Tibial nerve (tissue), 4 donors: ENCODE measurements at regions not wholly inside any gene's neighbourhood (a gene's known extent, or its start where the extent isn't known, plus 50 kb on each side); places are given as distances from the start of the nearest gene placed in this dataset.

Experiments used
- CTCF ChIP-seq, 5 experiments: fragments of 200-600 bp in 3 of 5; fragments of 450-650 bp in 2 of 5; sonication (generic) in 3 of 5; IDR thresholded peaks; one replicate each; pipeline ENCODE4 v1.5.1; 2016 to 2019; ENCODE audit warnings: antibody characterized with exemption in 5 of 5, mild to moderate bottlenecking in 3 of 5, moderate library complexity in 2 of 5
- EP300 ChIP-seq, 2 donors: sonication (generic); formaldehyde crosslinking; IDR thresholded peaks; one replicate each; pipeline ENCODE4 v1.6.1; 2017; ENCODE audit warnings: antibody characterized with exemption in 2 of 2, mild to moderate bottlenecking in 1 of 2
- POLR2A ChIP-seq, 2 donors: fragments of 450-650 bp; IDR thresholded peaks; one replicate each; pipeline ENCODE4 v1.6.1; 2017; ENCODE audit warnings: antibody characterized with exemption in 2 of 2, mild to moderate bottlenecking in 2 of 2, moderate library complexity in 2 of 2

GRCh38 chrY:12296460-12296859 is 404.6 kb upstream of the USP9Y start:
- TF ChIP-seq CTCF (IDR thresholded peaks at IDR 0.05) = no peak
- TF ChIP-seq POLR2A (IDR thresholded peaks at IDR 0.05) = no peak
- no peak for TF ChIP-seq EP300 (IDR thresholded peaks at IDR 0.05)
